ENCODE measurements at regions not wholly inside any gene's neighbourhood (a gene's known extent, or its start where the extent isn't known, plus 50 kb on each side); places are given as distances from the start of the nearest gene placed in this dataset.

GRCh38 chr3:88678747-88679146 is 428.7 kb upstream of the EPHA3 start:
- H3K4me1 ChIP-seq (ENCODE audit: control insufficient read depth in 5 of 5, insufficient read depth in 5 of 5, low read length in 5 of 5), result no peaks in the 10 kb centered on the region
- H3K27me3 ChIP-seq (ENCODE audit: control insufficient read depth in 3 of 3, insufficient read depth in 3 of 3, low read length in 2 of 3), result no peaks in the 10 kb centered on the region
- TF ChIP-seq CTCF (IDR thresholded peaks at IDR 0.05; ENCODE audit: control extremely low read depth, extremely low read depth), result no peak
- WGBS, 2 donors, result 87 to 90% methylated on average over 3 of the region's 3 CpGs
- H3K9me3 ChIP-seq (ENCODE audit: control insufficient read depth in 4 of 4, insufficient read depth in 3 of 4, low read length in 3 of 4), result peaks cover 0 to 3% (median 0%) of the 10 kb centered on the region in 4 donors
- no peak overlapping the region for H3K27ac ChIP-seq (ENCODE audit: low read depth in 1 of 2, low read length in 1 of 2)
- no peak overlapping the region for H3K9ac ChIP-seq (ENCODE audit: insufficient read depth in 1 of 2, low read length in 2 of 2)
- DNase-seq (no peak), ATAC-seq (ENCODE audit: insufficient read depth, low FRiP score) (no peak)
- H3K36me3 ChIP-seq (ENCODE audit: control insufficient read depth in 4 of 4, insufficient read depth in 4 of 4, low read length in 4 of 4), result no peaks in the 10 kb centered on the region
- no peak overlapping the region for H3K4me3 ChIP-seq

- 88 to 90% methylated on average over 3 of the region's 3 CpGs for WGBS, 2 donors
Measured at GRCh38 chr3:88690287-88690686, 417.1 kb upstream of the EPHA3 start.

GRCh38 chr3:88691081-88691480 is 416.3 kb upstream of the EPHA3 start:
- WGBS, 2 donors, result 85 to 94% methylated on average over 3 of the region's 3 CpGs
- Histone ChIP-seq H3K27ac (ENCODE audit: low read depth in 1 of 2, low read length in 1 of 2) (no peak overlapping the region), H3K27me3 (ENCODE audit: control insufficient read depth in 3 of 3, insufficient read depth in 3 of 3, low read length in 2 of 3) (no peaks in the 10 kb centered on the region), H3K4me3 (no peak overlapping the region), H3K9ac (ENCODE audit: insufficient read depth in 1 of 2, low read length in 2 of 2) (no peak overlapping the region), H3K4me1 (ENCODE audit: control insufficient read depth in 5 of 5, insufficient read depth in 5 of 5, low read length in 5 of 5) (no peaks in the 10 kb centered on the region), H3K9me3 (ENCODE audit: control insufficient read depth in 4 of 4, insufficient read depth in 3 of 4, low read length in 3 of 4) (peaks cover 0 to 5% (median 0%) of the 10 kb centered on the region in 4 donors), H3K36me3 (ENCODE audit: control insufficient read depth in 4 of 4, insufficient read depth in 4 of 4, low read length in 4 of 4) (no peaks in the 10 kb centered on the region)
- no peak for TF ChIP-seq CTCF (IDR thresholded peaks at IDR 0.05; ENCODE audit: control extremely low read depth, extremely low read depth)
- ATAC-seq (ENCODE audit: insufficient read depth, low FRiP score) (no peak), DNase-seq (no peak)

More at GRCh38 chr3:88690287-88690686, 417.1 kb upstream of the EPHA3 start:
- H3K4me3 ChIP-seq, result no peak overlapping the region
- TF ChIP-seq CTCF (IDR thresholded peaks at IDR 0.05; ENCODE audit: control extremely low read depth, extremely low read depth), result no peak
- no peaks in the 10 kb centered on the region for H3K36me3 ChIP-seq (ENCODE audit: control insufficient read depth in 4 of 4, insufficient read depth in 4 of 4, low read length in 4 of 4)
- no peaks in the 10 kb centered on the region for H3K4me1 ChIP-seq (ENCODE audit: control insufficient read depth in 5 of 5, insufficient read depth in 5 of 5, low read length in 5 of 5)
- no peaks in the 10 kb centered on the region for H3K27me3 ChIP-seq (ENCODE audit: control insufficient read depth in 3 of 3, insufficient read depth in 3 of 3, low read length in 2 of 3)
- H3K9ac ChIP-seq (ENCODE audit: insufficient read depth in 1 of 2, low read length in 2 of 2), result no peak overlapping the region
- peaks cover 0 to 5% (median 0%) of the 10 kb centered on the region in 4 donors for H3K9me3 ChIP-seq (ENCODE audit: control insufficient read depth in 4 of 4, insufficient read depth in 3 of 4, low read length in 3 of 4)
- ATAC-seq (ENCODE audit: insufficient read depth, low FRiP score), result no peak
- H3K27ac ChIP-seq (ENCODE audit: low read depth in 1 of 2, low read length in 1 of 2), result no peak overlapping the region
- DNase-seq, result no peak

- no peak for TF ChIP-seq CTCF (IDR thresholded peaks at IDR 0.05; ENCODE audit: control extremely low read depth, extremely low read depth)
- Histone ChIP-seq H3K36me3 (ENCODE audit: control insufficient read depth in 4 of 4, insufficient read depth in 4 of 4, low read length in 4 of 4) (no peaks in the 10 kb centered on the region), H3K9ac (ENCODE audit: insufficient read depth in 1 of 2, low read length in 2 of 2) (no peak overlapping the region), H3K4me3 (no peak overlapping the region), H3K27ac (ENCODE audit: low read depth in 1 of 2, low read length in 1 of 2) (no peak overlapping the region), H3K9me3 (ENCODE audit: control insufficient read depth in 4 of 4, insufficient read depth in 3 of 4, low read length in 3 of 4) (no peaks in the 10 kb centered on the region), H3K4me1 (ENCODE audit: control insufficient read depth in 5 of 5, insufficient read depth in 5 of 5, low read length in 5 of 5) (peaks cover 0 to 3% (median 0%) of the 10 kb centered on the region in 5 donors), H3K27me3 (ENCODE audit: control insufficient read depth in 3 of 3, insufficient read depth in 3 of 3, low read length in 2 of 3) (no peaks in the 10 kb centered on the region)
- 71 to 77% methylated on average over 3 of the region's 3 CpGs for WGBS, 2 donors
- ATAC-seq (ENCODE audit: insufficient read depth, low FRiP score) (no peak), DNase-seq (no peak)
Measured at GRCh38 chr3:88703501-88704059, 403.8 kb upstream of the EPHA3 start.

Data from lung (tissue), 11 donors.